ENCODE measurements at regions not wholly inside any gene's neighbourhood (a gene's known extent, or its start where the extent isn't known, plus 50 kb on each side); places are given as distances from the start of the nearest gene placed in this dataset.

DNA sequence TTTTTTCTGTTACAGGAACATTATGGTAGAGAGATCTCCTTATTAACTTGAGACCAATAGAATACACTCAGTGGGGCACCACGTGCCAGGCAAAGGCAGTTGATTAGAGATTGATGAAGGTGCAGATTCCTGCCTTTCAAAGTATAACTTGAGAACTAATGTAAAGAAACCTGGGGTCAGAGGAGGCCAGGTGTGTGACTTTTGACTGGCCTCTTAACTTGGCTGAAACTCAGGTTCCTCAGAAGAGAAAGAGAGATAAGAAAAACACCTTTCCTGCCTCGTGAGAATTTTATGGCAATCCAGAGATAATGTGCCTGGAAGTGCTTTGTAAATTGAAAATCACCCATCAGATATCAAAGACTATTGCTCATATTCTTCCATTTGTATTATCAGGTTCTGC, 110.7 kb upstream of the GZMB start:
- H3K36me3 ChIP-seq: no peaks in the 10 kb centered on the region
- TF ChIP-seq, protein P1, sequence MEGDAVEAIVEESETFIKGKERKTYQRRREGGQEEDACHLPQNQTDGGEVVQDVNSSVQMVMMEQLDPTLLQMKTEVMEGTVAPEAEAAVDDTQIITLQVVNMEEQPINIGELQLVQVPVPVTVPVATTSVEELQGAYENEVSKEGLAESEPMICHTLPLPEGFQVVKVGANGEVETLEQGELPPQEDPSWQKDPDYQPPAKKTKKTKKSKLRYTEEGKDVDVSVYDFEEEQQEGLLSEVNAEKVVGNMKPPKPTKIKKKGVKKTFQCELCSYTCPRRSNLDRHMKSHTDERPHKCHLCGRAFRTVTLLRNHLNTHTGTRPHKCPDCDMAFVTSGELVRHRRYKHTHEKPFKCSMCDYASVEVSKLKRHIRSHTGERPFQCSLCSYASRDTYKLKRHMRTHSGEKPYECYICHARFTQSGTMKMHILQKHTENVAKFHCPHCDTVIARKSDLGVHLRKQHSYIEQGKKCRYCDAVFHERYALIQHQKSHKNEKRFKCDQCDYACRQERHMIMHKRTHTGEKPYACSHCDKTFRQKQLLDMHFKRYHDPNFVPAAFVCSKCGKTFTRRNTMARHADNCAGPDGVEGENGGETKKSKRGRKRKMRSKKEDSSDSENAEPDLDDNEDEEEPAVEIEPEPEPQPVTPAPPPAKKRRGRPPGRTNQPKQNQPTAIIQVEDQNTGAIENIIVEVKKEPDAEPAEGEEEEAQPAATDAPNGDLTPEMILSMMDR (IDR thresholded peaks at IDR 0.05; ENCODE audit: low read depth, low read length): no peak
- H3K4me3 ChIP-seq (ENCODE audit: low read depth, low read length): no peak overlapping the region
- no peak for DNase-seq
- no peaks in the 10 kb centered on the region for H3K27me3 ChIP-seq
- H3K4me1 ChIP-seq: no peaks in the 10 kb centered on the region
- H3K9me3 ChIP-seq: no peaks in the 10 kb centered on the region

DNA sequence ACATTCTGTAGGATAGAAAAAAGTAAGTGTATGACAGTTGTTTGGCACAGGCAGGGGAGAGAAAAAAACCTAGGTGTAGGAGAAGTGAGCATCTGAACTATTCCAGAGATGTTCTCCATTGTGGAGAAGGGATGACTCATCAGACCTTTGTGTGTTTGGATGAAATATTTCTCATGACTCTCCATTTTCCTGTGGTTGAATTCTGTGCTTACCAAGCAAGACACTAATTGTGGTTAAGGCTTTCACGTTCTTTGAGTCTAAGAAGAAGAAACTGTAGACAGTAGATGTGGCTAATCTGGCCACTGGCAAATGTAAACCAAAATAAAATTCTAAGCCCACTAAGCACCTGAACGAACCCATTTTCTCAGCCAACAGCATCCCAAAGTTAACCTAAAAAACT, 107.9 kb upstream of the GZMB start:
- H3K4me3 ChIP-seq (ENCODE audit: low read depth, low read length): no peak overlapping the region
- no peaks in the 10 kb centered on the region for H3K4me1 ChIP-seq
- no peaks in the 10 kb centered on the region for H3K9me3 ChIP-seq
- no peak for DNase-seq
- H3K36me3 ChIP-seq: no peaks in the 10 kb centered on the region
- TF ChIP-seq, protein P1 (IDR thresholded peaks at IDR 0.05; ENCODE audit: low read depth, low read length): no peak
- H3K27me3 ChIP-seq: no peaks in the 10 kb centered on the region

DNA sequence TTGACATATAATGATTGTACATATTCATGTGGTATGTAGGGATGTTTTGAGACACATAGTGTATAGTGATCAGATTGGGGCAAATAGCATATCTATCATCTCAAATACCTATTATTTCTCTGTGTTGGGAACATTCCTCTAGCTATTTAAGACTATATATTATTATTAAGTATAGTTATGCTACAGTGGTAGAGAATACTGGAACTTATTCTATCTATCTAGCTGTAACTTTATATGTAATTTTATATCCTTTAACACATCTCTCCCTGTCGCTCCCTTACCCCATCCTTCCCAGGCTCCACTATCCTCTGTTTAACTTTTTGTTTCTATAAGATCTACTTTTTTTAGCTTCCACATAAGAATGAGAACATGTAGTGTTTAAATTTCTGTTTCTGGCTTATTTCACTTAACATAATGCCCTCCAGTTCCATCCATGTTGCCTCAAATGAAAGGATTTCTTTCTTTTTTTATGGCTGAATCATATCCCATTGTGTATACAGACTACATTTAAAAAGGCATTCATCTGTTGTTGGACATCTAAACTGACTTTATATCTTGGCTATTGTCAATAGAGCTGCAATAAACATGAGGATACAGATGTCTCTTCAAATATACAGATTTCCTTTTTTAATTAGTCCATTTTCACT, 102.1 kb upstream of the GZMB start:
- H3K9me3 ChIP-seq: no peaks in the 10 kb centered on the region
- TF ChIP-seq, protein P1 (IDR thresholded peaks at IDR 0.05; ENCODE audit: low read depth, low read length): no peak
- no peaks in the 10 kb centered on the region for H3K4me1 ChIP-seq
- H3K36me3 ChIP-seq: no peaks in the 10 kb centered on the region
- DNase-seq: no peak
- no peaks in the 10 kb centered on the region for H3K27me3 ChIP-seq
- no peak overlapping the region for H3K4me3 ChIP-seq (ENCODE audit: low read depth, low read length)

DNA sequence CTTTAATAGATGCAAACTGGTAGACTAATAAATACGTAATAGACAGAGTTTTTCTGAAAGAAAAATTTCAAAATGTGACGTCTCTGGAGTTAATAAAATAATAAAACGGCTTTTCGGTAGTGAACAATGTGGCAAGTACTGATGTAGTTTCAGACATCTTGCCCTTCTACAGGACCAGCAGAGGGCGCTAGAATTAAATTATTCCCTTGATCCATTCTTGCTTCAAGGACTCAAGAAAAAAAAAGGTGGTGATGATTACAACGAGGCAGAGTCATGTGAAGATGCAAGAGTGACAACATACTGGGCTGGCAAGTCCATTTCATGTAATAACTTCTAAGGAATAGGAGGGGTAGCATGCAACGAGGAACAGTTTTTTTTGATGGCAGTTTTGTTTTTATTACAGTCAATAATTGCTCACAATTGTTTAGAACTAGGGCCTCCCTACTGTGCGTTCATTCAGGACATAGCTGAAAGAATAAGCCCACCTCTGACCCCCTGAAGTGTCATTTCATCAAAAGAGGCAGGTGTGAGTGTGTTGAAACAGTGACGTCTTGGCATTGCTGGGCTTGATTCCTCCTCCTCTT, 101.0 kb upstream of the GZMB start:
- Histone ChIP-seq H3K9me3 (no peaks in the 10 kb centered on the region), H3K36me3 (no peaks in the 10 kb centered on the region), H3K27me3 (no peaks in the 10 kb centered on the region), H3K4me3 (ENCODE audit: low read depth, low read length) (no peak overlapping the region), H3K4me1 (no peaks in the 10 kb centered on the region)
- TF ChIP-seq, protein P1 (IDR thresholded peaks at IDR 0.05; ENCODE audit: low read depth, low read length): peak; percentile 64
- peak; percentile 26 for DNase-seq

DNA sequence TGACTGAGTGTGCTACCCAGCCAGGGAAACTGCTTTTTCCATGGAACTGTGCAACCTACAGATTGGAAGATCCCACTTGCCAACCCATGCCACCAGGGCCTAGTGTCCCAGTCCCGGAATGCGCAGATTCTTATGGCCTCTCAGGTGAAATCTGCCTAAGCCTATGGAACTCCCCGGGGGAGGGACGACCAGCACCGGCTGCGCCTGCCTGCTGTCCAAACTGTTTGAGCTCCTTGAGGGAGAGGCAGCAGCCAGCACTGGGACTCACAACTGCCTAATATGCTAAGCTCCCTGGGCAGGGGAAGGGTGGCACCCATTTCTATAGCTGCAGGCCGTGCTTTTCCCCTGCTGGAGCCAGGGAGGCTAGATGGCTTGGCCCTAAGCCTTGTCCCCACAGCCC, 92.5 kb upstream of the GZMB start:
- Histone ChIP-seq H3K9me3 (no peaks in the 10 kb centered on the region), H3K36me3 (no peaks in the 10 kb centered on the region), H3K4me3 (ENCODE audit: low read depth, low read length) (no peak overlapping the region), H3K4me1 (no peaks in the 10 kb centered on the region), H3K27me3 (no peaks in the 10 kb centered on the region)
- TF ChIP-seq, protein P1 (IDR thresholded peaks at IDR 0.05; ENCODE audit: low read depth, low read length): no peak
- DNase-seq: no peak

DNA sequence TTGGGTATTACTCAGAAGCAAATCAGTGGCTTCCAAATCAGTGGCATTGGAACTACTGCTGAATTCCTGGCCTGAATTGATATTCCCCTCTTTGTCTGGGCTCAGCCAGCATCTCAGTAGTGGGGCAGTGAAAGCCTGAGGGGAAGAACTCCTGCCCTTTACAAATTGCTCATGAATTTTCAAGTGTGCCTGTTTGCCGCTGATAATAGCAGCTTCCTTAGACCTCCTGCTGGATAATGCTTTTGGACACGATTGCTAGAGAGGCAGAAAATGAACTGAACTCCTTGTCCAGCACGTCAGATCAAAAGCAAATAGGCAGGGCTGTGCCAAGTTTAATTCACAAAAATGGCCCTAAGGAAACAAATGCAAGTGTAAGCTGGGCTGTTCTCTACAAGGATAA, 91.3 kb upstream of the GZMB start:
- no peak for DNase-seq
- H3K4me3 ChIP-seq (ENCODE audit: low read depth, low read length): no peak overlapping the region

More for the DNA sequence above, 91.3 kb upstream of the GZMB start:
- TF ChIP-seq, protein P1 (IDR thresholded peaks at IDR 0.05; ENCODE audit: low read depth, low read length): no peak
- Histone ChIP-seq H3K36me3 (no peaks in the 10 kb centered on the region), H3K9me3 (no peaks in the 10 kb centered on the region), H3K4me1 (no peaks in the 10 kb centered on the region), H3K27me3 (no peaks in the 10 kb centered on the region)

Data from BE2C (cell line).